ENCODE measurements at regions not wholly inside any gene's neighbourhood (a gene's known extent, or its start where the extent isn't known, plus 50 kb on each side); places are given as distances from the start of the nearest gene placed in this dataset.

DNA sequence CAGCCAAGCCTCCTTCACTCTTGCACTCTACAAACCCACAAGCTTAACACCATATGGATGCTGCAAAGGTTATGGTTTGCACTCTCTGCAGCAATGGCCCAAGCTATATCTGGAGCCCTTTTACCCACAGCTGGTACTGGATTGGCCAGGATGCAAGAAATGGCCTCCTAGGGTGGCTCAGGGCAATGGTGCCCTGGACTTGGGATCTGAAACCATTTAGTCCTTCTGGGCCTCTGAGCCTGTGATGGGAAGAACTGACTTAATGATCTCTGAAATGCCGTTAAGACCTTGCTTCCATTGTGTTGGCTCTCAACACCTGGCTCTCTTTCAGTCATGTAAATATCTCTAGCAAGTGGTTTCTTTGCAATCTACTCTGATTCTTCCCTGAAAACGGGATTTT, 626.0 kb downstream of the KCTD8 start:
- TF ChIP-seq, protein P1, sequence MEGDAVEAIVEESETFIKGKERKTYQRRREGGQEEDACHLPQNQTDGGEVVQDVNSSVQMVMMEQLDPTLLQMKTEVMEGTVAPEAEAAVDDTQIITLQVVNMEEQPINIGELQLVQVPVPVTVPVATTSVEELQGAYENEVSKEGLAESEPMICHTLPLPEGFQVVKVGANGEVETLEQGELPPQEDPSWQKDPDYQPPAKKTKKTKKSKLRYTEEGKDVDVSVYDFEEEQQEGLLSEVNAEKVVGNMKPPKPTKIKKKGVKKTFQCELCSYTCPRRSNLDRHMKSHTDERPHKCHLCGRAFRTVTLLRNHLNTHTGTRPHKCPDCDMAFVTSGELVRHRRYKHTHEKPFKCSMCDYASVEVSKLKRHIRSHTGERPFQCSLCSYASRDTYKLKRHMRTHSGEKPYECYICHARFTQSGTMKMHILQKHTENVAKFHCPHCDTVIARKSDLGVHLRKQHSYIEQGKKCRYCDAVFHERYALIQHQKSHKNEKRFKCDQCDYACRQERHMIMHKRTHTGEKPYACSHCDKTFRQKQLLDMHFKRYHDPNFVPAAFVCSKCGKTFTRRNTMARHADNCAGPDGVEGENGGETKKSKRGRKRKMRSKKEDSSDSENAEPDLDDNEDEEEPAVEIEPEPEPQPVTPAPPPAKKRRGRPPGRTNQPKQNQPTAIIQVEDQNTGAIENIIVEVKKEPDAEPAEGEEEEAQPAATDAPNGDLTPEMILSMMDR (conservative IDR thresholded peaks at IDR 0.05): no peak
- no peak for TF ChIP-seq ZFX (IDR thresholded peaks at IDR 0.05)
